ENCODE measurements at regions not wholly inside any gene's neighbourhood (a gene's known extent, or its start where the extent isn't known, plus 50 kb on each side); places are given as distances from the start of the nearest gene placed in this dataset.

DNA sequence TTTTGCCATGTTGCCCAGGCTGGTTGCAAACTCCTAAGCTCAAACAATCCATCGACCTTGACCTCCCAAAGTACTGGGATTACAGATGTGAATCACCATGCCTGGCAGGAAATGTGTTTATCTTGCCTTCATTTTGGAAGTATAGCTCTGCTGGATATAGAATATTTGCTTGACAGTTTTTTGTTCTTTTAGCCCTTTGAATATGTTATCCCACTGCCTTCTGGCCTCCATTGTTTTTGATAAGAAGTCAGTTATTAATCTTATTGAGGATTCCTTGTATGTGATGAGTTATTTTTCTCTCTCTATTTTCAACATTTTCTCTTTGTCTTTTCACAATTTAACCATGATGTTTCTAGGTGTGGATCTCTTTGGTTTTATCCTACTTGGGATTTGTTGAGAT, 112.9 kb upstream of the RAB3GAP2 start:
- no peaks in the 10 kb centered on the region for H3K4me1 ChIP-seq
- DNase-seq: no peak
- no peak overlapping the region for H3K27ac ChIP-seq
- no peak overlapping the region for H3K4me3 ChIP-seq
- no peaks in the 10 kb centered on the region for H3K27me3 ChIP-seq
- no peaks in the 10 kb centered on the region for H3K36me3 ChIP-seq
- H3K9me3 ChIP-seq (replicated peaks): no peaks in the 10 kb centered on the region

DNA sequence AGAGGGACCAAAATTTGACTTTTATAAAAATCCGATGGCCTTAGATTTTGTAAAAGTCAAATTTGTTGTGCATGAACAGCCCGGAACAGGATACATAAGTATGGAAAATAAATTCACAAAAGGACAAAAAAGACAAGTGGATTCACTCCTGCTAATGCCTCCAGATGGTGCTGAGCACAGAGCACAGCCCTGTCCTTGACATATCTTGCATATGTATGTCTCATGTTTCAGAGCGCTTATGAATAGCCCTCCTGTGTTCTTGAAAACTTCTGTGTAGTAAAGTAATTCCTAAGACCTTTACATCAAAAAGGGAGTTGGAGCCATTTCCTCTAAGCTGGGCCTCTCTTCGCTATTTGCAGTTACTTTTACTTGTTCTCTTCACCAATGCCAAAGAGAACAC, 110.7 kb upstream of the RAB3GAP2 start:
- peak in 1 of 2 experiments; percentile 14 for DNase-seq
- Histone ChIP-seq H3K9me3 (replicated peaks) (0 out of 2 replicates have a peak, but pooled peaks cover under 1% of the 10 kb centered on the region), H3K4me1 (no peaks in the 10 kb centered on the region), H3K27ac (no peak overlapping the region), H3K27me3 (no peaks in the 10 kb centered on the region), H3K36me3 (no peaks in the 10 kb centered on the region), H3K4me3 (no peak overlapping the region)

DNA sequence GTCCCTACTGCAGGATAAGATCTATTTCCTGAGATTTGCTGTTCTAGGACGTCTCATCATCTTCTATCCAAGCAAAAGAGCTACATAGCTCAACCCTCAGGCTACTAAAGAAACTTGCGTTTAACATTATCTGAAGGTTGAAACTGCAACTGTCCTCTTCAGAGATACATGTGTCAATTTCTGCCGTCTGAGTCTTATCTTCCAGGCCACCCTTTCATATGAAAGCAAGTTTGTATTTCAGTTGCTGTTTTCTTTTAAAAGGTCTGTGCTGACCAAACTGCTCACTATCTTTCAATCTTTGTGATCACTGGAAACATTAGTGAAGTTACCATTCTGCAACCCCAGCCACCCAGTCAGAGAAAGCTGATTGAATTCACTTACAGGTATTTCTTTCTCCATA, 108.6 kb upstream of the RAB3GAP2 start:
- H3K4me1 ChIP-seq: no peaks in the 10 kb centered on the region
- no peak overlapping the region for H3K4me3 ChIP-seq
- H3K27me3 ChIP-seq: no peaks in the 10 kb centered on the region
- H3K9me3 ChIP-seq (replicated peaks): 0 out of 2 replicates have a peak, but pooled peaks cover 3% of the 10 kb centered on the region
- DNase-seq: no peak
- H3K27ac ChIP-seq: no peak overlapping the region
- no peaks in the 10 kb centered on the region for H3K36me3 ChIP-seq

DNA sequence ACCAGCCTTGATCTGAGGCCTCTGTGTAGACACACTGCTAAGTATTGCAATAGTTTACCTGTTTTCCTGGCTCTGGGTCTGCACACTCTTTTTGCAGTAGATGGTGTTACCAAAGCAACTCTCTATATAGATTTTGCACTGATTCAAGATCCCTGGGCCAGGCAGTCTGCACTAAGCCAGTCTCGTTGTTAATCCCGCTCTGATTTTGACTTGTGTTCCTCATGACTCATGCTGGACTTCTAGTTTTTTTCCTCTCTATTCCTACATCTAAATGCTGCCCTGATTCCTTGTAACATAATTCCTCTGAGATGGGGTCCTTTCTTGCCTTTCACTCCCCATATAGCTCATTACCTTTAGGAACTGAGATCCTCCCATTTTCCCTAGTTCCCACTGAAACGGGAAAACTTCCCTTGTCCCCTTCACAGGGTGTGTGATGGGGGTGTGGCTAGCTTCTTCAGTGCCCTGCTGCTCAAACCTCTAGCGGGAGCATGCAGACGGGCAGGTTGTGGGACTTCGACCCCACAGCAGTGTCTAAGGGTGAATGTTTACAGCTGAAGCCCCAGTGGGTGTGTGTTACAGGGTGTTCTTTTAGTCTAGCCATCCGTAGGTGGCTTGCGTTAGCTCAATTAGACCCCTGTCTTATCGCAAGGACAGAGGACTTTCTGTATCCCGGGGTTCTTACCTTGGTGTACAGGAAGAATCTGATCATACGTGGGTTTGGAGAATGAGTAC, 106.5 kb upstream of the RAB3GAP2 start:
- 0 out of 2 replicates have a peak, but pooled peaks cover 3% of the 10 kb centered on the region for H3K9me3 ChIP-seq (replicated peaks)
- no peak overlapping the region for H3K4me3 ChIP-seq
- no peaks in the 10 kb centered on the region for H3K36me3 ChIP-seq
- H3K27me3 ChIP-seq: no peaks in the 10 kb centered on the region
- H3K4me1 ChIP-seq: no peaks in the 10 kb centered on the region
- H3K27ac ChIP-seq: no peak overlapping the region
- no peak for DNase-seq

DNA sequence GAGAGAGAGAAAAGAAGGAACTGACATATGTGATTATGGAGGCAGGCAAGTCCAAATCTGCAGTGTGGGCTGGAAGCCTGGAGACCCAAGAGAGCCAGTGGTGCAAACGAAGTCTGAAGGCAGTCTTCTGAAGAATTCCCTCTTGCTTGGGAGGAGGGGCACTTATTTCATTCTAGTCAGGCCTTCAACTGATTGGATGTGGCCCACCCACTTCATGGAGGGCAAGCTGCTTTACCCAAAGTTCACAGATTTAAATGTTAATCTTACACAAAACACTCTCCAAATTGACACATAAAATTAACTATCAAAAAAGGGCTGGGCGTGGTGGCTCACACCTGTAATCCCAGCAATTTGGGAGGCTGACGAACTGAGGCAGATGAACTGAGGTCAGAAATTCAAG, 103.5 kb upstream of the RAB3GAP2 start:
- Histone ChIP-seq H3K9me3 (replicated peaks) (0 out of 2 replicates have a peak, but pooled peaks cover 3% of the 10 kb centered on the region), H3K27me3 (no peaks in the 10 kb centered on the region), H3K36me3 (no peaks in the 10 kb centered on the region), H3K27ac (no peak overlapping the region), H3K4me3 (no peak overlapping the region), H3K4me1 (peaks cover 1% of the 10 kb centered on the region)
- no peak for DNase-seq

DNA sequence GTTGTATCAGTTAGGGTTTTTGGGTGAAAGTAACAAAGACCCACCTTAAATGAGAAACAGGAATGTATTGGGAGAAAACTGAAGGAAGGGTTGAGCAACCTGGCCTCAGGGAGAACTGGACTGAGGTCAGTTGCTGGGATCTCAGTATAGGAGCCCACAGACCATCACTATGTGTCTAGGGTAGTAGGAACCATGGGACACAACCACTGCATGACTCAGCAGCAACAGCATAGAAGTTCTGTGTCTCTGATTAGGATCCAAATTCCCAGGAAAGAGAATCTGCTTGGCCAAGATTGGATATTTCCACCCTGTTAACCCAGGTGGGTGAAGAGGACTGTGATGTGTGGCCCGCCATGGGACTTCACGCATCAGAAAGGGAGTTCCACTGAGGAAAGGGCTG, 102.2 kb upstream of the RAB3GAP2 start:
- 0 out of 2 replicates have a peak, but pooled peaks cover 3% of the 10 kb centered on the region for H3K9me3 ChIP-seq (replicated peaks)
- H3K4me1 ChIP-seq: peaks cover 10% of the 10 kb centered on the region
- H3K27me3 ChIP-seq: no peaks in the 10 kb centered on the region
- DNase-seq: no peak
- H3K27ac ChIP-seq: no peak overlapping the region
- no peak overlapping the region for H3K4me3 ChIP-seq
- no peaks in the 10 kb centered on the region for H3K36me3 ChIP-seq

DNA sequence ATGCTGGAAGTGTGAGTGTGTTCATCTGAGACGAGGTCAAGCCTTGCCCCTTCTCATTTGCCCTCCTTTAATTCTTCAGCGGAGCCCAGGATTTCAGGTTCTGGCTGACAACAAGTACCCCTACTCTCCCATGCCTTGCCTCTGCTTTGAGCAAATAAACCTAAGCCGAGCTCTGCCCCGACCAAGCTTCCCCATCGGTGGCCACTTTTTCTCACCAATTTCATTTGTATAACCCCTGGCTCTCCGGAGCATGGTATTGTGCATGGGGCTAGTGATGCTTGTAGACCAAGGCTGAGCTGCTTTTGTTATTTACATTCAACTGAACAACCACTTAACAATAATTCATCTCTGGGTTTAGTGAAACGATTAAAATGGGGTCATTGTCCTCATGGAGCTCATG, 100.2 kb upstream of the RAB3GAP2 start:
- H3K4me3 ChIP-seq: no peak overlapping the region
- no peaks in the 10 kb centered on the region for H3K36me3 ChIP-seq
- no peaks in the 10 kb centered on the region for H3K9me3 ChIP-seq (replicated peaks)
- peaks cover 10% of the 10 kb centered on the region for H3K4me1 ChIP-seq
- no peaks in the 10 kb centered on the region for H3K27me3 ChIP-seq
- no peak for DNase-seq
- H3K27ac ChIP-seq: no peak overlapping the region

DNA sequence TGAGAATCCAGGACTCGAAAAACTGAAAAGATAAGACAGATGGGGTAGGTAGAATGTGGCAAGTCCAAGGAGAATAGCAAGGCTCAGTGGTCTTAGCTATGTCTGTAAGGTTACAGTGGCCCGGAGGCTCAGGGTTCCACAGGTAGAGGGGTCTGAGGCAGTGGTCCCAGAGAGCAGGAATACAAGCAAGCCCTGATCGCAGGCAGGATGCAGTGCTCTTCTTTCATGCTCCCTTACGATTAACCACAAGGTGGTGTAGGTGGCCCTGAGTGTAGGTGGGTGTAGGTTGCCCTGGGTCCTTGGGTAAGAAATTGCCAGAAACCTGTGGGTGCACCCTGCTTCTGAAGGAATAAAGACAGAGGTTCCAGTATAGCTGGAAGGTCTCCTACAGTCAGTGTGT, 99.1 kb upstream of the RAB3GAP2 start:
- peaks cover 10% of the 10 kb centered on the region for H3K4me1 ChIP-seq
- DNase-seq: no peak
- no peak overlapping the region for H3K27ac ChIP-seq
- H3K36me3 ChIP-seq: no peaks in the 10 kb centered on the region
- H3K27me3 ChIP-seq: no peaks in the 10 kb centered on the region
- H3K9me3 ChIP-seq (replicated peaks): no peaks in the 10 kb centered on the region
- H3K4me3 ChIP-seq: no peak overlapping the region

DNA sequence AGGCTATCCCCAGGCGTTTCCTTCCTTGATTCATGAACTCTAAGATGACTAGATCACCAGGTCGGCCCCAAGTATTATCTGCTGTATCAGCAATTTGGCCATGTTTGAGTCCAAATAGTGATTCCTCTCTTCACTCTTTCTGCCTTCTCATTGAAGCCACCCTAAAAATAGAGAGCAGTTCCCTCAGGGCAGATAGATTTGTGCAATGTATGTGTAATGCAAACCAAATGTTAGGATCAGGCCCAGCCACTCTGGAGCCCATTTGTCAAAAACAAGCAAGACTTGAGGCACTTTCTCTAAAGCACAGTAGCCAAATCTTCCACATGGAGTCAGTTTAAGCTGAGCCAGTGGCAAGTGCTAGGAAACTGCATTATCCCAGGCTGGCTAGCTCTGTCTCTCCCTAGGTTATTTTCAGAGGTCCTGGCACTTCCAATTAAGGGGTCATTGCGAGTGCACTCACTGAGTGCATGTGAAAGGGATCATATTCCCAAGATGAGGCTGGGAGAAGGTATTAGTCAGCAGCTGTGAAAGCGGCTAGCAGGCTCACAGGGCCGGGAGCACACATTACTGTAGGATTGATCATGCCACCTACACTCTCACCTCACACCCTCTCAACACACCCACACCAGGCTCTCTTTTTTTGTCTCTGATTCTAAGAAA, 97.9 kb upstream of the RAB3GAP2 start:
- no peak overlapping the region for H3K27ac ChIP-seq
- DNase-seq: peak; percentile 61 to 83
- H3K4me1 ChIP-seq: peaks cover 10% of the 10 kb centered on the region
- no peaks in the 10 kb centered on the region for H3K9me3 ChIP-seq (replicated peaks)
- H3K27me3 ChIP-seq: no peaks in the 10 kb centered on the region
- H3K36me3 ChIP-seq: no peaks in the 10 kb centered on the region
- H3K4me3 ChIP-seq: no peak overlapping the region

DNA sequence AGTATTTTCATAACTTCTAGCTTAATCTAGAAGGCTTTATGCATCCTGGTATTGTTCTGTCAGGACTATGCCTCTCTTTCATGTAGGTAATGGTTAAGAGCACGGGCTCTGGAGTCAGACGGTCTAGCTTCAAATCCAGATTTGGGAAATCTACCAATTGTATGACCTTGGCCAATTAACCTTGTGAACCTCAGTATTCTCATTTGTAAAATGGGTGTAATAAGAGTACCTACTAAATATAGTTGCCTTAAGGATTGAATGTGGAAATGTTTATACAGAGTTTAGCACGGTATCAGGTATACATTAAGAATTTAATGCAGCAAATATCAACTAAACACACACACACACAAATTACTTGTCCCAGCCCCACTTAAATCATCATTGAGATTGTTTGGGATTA, 97.3 kb upstream of the RAB3GAP2 start:
- H3K4me3 ChIP-seq: no peak overlapping the region
- DNase-seq: no peak
- H3K4me1 ChIP-seq: peaks cover 10% of the 10 kb centered on the region
- H3K36me3 ChIP-seq: no peaks in the 10 kb centered on the region
- no peaks in the 10 kb centered on the region for H3K27me3 ChIP-seq
- no peaks in the 10 kb centered on the region for H3K9me3 ChIP-seq (replicated peaks)
- no peak overlapping the region for H3K27ac ChIP-seq

DNA sequence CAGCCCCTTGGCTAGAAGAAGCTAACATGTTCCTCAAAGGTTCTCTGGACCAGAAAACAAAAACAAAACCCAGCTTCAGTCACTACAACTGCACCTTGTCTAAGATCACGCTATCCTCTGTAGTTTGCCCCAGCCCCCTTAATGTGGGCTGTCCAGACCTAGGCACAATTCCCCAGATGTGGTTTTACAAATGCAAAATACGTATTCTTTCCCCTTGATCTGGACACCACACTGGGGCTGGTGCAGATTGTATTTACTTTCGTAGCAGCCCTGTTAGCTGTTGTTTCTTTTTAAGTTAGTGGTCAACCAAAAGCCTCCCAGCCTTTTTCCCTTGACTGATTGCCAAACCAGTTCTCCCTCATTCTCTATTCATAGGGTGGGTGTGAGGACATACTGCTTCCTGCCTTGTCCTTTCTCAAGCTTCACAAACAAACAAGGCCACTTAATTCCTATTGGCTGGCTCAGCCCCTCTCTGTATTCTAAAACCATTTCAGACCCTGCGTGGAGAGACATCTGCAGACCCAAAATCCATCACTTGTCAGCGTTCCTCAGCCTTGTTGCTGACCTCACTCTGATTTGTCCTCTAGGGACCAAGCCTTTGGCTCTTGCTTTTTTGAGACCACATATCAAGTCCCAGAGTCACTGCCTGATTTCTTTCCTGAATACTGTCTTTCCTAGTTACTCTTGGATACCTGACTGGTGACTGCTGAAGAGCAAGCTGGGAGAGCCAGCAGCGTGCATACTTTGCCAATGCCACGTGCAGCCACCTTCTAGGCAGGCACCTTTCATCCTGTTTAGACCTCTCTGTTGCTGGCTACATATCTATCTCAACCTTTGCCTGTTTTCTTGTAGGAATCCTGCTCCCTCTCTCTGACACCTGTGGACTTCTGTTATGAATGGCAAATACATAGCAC, 96.4 kb upstream of the RAB3GAP2 start:
- peak in 1 of 2 experiments; percentile 13 for DNase-seq
- H3K4me1 ChIP-seq: peaks cover 10% of the 10 kb centered on the region
- no peak overlapping the region for H3K27ac ChIP-seq
- no peaks in the 10 kb centered on the region for H3K36me3 ChIP-seq
- H3K4me3 ChIP-seq: no peak overlapping the region
- H3K9me3 ChIP-seq (replicated peaks): no peaks in the 10 kb centered on the region
- no peaks in the 10 kb centered on the region for H3K27me3 ChIP-seq

DNA sequence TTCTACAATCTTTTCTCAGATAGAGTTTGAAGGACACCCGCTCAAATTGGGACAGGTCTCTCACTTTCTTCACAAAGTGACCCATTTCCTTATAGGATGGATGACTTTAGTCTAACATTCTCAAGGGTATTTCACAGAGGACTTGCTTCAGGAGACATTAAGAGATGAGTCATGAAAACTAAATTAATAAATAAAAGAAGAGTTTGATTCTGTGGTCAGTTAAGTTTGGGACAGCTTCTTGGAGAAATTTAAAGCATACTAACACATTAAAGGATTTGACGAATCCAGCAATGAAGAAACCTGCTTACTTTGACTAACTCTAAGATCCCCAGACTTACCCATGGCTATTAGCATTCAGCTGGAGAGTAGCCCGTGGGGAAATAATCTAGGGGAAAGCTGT, 95.6 kb upstream of the RAB3GAP2 start:
- Histone ChIP-seq H3K4me1 (peaks cover 13% of the 10 kb centered on the region), H3K27me3 (no peaks in the 10 kb centered on the region), H3K4me3 (no peak overlapping the region), H3K9me3 (replicated peaks) (no peaks in the 10 kb centered on the region), H3K36me3 (no peaks in the 10 kb centered on the region), H3K27ac (no peak overlapping the region)
- DNase-seq: no peak

DNA sequence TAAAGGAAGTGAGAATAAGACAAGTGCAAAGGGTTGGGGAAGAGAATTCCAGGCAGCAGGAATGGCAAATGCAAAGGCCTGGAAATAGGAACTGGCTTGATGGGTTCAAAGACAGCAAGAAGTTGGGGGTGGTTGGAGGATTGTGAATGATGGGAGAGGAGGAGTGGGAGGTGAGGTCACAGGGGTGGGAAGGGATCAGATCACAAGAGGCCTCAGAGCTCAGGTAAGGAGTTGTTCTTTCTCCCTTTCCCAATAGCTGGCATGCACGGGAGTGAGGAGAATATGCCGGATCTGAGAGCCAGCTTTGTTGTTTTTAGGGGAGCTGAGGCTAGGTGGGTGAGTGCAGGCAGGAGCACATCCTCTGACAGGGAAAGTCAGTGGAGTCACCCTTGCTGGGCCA, 94.0 kb upstream of the RAB3GAP2 start:
- H3K27me3 ChIP-seq: no peaks in the 10 kb centered on the region
- DNase-seq: no peak
- no peak overlapping the region for H3K4me3 ChIP-seq
- H3K27ac ChIP-seq: no peak overlapping the region
- no peaks in the 10 kb centered on the region for H3K9me3 ChIP-seq (replicated peaks)
- no peaks in the 10 kb centered on the region for H3K36me3 ChIP-seq
- peaks cover 13% of the 10 kb centered on the region for H3K4me1 ChIP-seq

DNA sequence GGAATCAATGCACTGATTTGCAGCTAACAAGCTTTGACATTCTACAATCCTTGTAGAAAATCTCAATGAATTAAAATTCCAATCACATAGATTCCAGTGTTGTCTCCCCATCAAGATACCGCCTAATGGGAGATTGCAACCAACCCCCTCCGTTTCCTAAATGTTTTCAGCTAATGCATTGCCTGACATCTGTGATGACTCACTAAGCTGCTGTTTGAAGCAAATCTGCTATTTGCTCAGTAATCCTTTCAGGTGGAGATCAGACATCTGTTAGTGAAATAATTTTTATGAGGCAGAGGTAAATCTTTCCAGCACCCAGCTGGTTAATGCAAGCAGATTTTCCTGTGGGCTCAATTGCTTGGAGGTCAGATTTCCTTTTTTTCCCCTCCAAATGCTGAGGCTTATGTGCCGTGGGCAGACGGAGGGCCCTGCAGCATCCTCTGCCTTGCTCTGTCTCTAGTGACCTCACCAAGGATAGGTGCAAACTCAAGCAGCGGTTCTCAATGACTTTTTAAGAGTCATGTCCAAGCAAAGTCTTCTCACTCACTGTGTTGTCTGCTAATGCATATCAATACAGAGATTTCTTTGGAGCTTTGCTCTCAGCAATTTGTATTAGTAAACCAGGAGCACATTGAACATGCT, 91.1 kb upstream of the RAB3GAP2 start:
- no peak overlapping the region for H3K27ac ChIP-seq
- peak in 1 of 2 experiments; percentile 12 for DNase-seq
- H3K9me3 ChIP-seq (replicated peaks): no peaks in the 10 kb centered on the region
- H3K4me1 ChIP-seq: peaks cover 3% of the 10 kb centered on the region
- H3K27me3 ChIP-seq: no peaks in the 10 kb centered on the region
- no peaks in the 10 kb centered on the region for H3K36me3 ChIP-seq
- H3K4me3 ChIP-seq: no peak overlapping the region
